K562 (cell line): ENCODE measurements at regions not wholly inside any gene's neighbourhood (a gene's known extent, or its start where the extent isn't known, plus 50 kb on each side); places are given as distances from the start of the nearest gene placed in this dataset.

Experiments
- ATAC-seq: fragments of 200-7000 bp; cut with Tn5 transposase; 3 replicates; pipeline ENCODE4 v1.9.1; 2020; ENCODE audit warnings: moderate library complexity
- BruUV-seq: library from RNA; stranded (reverse); fragments of 400-500 nt; replicated peaks from 2 replicates; lab custom pipeline; 2021; lab: Mats Ljungman, UMichigan
- CTCF ChIA-PET: fragments of 300-600 bp; formaldehyde crosslinking; extraction: SDS; loops from one replicate; lab custom pipeline; 2021; ENCODE audit warnings: low intra/inter-chr PET ratio; lab: Yijun Ruan, JAX
- POLR2A ChIA-PET: fragments of 300-600, 350-650 bp; sonication (Branson Sonifier 250); formaldehyde crosslinking; extraction: SDS; loops from one replicate; lab custom pipeline; 2021; ENCODE audit warnings: antibody characterized with exemption, inconsistent platforms; lab: Yijun Ruan, JAX
- DNase-seq, 4 experiments: peaks; one replicate each; pipeline versions ENCODE4 v3.0.0 to v3.0.0-alpha.2; 2011 to 2018; ENCODE audit warnings: low spot score in 3 of 4, mixed read lengths in 3 of 4; ENCODE audit errors: extremely low read depth in 1 of 4
- FAIRE-seq: peaks from 2 replicates; lab custom pipeline; 2011; peaks lifted over from hg19 to GRCh38; lab: Jason Lieb, UNC
- H2AFZ ChIP-seq: 2 replicates; pipeline ENCODE4 v1.6.0; 2011; ENCODE audit warnings: low read depth, low read length, control low read depth, inconsistent platforms
- H3K27ac ChIP-seq: fragments of 200-600 bp; 3 replicates; pipeline ENCODE4 v1.8.0; 2011; ENCODE audit warnings: low read depth, mild to moderate bottlenecking, control low read depth, inconsistent platforms, low read length, moderate library complexity, mixed read lengths; ENCODE audit errors: extremely low read depth
- H3K27me3 ChIP-seq, 2 experiments: fragments of 300-600 bp in 1 of 2; 2 replicates in 1 of 2; 3 replicates in 1 of 2; pipeline versions ENCODE4 v1.6.0 to v1.8.0; 2011; ENCODE audit warnings: inconsistent platforms in 2 of 2, low read length in 2 of 2, mild to moderate bottlenecking in 1 of 2, mixed read lengths in 1 of 2, moderate library complexity in 1 of 2; ENCODE audit not compliant: control insufficient read depth in 2 of 2, insufficient read depth in 2 of 2
- H3K36me3 ChIP-seq: fragments of 300-600 bp; 3 replicates; pipeline ENCODE4 v1.8.0; 2011; ENCODE audit warnings: mild to moderate bottlenecking, low read length, inconsistent platforms; ENCODE audit not compliant: control insufficient read depth, insufficient read depth
- H3K4me1 ChIP-seq, 2 experiments: fragments of 200-600 bp in 1 of 2; replicated peaks in 1 of 2; 2 replicates in 1 of 2; 3 replicates in 1 of 2; pipeline versions ENCODE4 v1.5.1 to v1.8.0; 2011; ENCODE audit warnings: inconsistent platforms in 2 of 2, low read length in 2 of 2, mild to moderate bottlenecking in 1 of 2, mixed read lengths in 1 of 2, moderate library complexity in 1 of 2; ENCODE audit not compliant: control insufficient read depth in 2 of 2, insufficient read depth in 2 of 2
- H3K4me2 ChIP-seq: 2 replicates; pipeline ENCODE4 v1.6.1; 2011; ENCODE audit warnings: low read length, control low read depth, inconsistent platforms, mixed read lengths; ENCODE audit not compliant: insufficient read depth
- H3K4me3 ChIP-seq: fragments of 200-600 bp; sonication (generic), shearing (Covaris generic); 2 replicates; pipeline ENCODE4 v1.5.1; 2016; ENCODE audit warnings: control low read depth, inconsistent platforms
- H3K79me2 ChIP-seq: fragments of 200-600 bp; 3 replicates; pipeline ENCODE4 v1.8.0; 2011; ENCODE audit warnings: low read length, inconsistent platforms; ENCODE audit not compliant: control insufficient read depth, insufficient read depth
- H3K9ac ChIP-seq, 2 experiments: 2 replicates each; pipeline versions ENCODE4 v1.6.0 to v1.6.1; 2011; ENCODE audit warnings: low read depth in 2 of 2, low read length in 2 of 2, control low read depth in 1 of 2, inconsistent platforms in 1 of 2, mild to moderate bottlenecking in 1 of 2, mixed read lengths in 1 of 2; ENCODE audit not compliant: insufficient read depth in 1 of 2
- H3K9me1 ChIP-seq: one replicate; pipeline ENCODE4 v1.6.0; 2011; ENCODE audit warnings: inconsistent platforms, mild to moderate bottlenecking, low read length, moderate library complexity; ENCODE audit not compliant: control insufficient read depth, insufficient read depth
- H3K9me3 ChIP-seq: replicated peaks from 2 replicates; pipeline ENCODE4 v1.5.1; 2011; ENCODE audit warnings: low read depth, low read length, inconsistent platforms; ENCODE audit not compliant: control insufficient read depth, insufficient read depth
- H4K20me1 ChIP-seq: replicated peaks from 2 replicates; pipeline ENCODE4 v1.6.1; 2011; ENCODE audit warnings: low read length, inconsistent platforms, mixed read lengths; ENCODE audit not compliant: control insufficient read depth, insufficient read depth
- BMI1 ChIP-seq: fragments of 150-350 bp; IDR thresholded peaks from 2 replicates; pipeline ENCODE4 v1.6.1; 2014; ENCODE audit warnings: low read length
- BRCA1 ChIP-seq, 2 experiments: fragments of 450-650 bp in 1 of 2; sonication (generic) in 1 of 2; formaldehyde crosslinking in 1 of 2; IDR thresholded peaks; 2 replicates each; pipeline versions ENCODE4 v1.5.0 to v1.6.1; 2017 to 2020; ENCODE audit warnings: mild to moderate bottlenecking in 1 of 2, missing genetic modification reagents in 1 of 2
- DPF2 ChIP-seq: fragments of 450-650 bp; IDR thresholded peaks from 2 replicates; pipeline ENCODE4 v1.6.1; 2016
- E2F8 ChIP-seq: fragments of 450-650 bp; IDR thresholded peaks from 2 replicates; pipeline ENCODE4 v1.7.1; 2018; ENCODE audit warnings: mild to moderate bottlenecking, low read depth; ENCODE audit not compliant: partially characterized antibody
- GTF2B ChIP-seq: IDR thresholded peaks from 2 replicates; pipeline ENCODE4 v1.6.1; 2011; ENCODE audit not compliant: insufficient read length; ENCODE audit errors: extremely low read depth
- KAT7 ChIP-seq: sonication (generic); formaldehyde crosslinking; IDR thresholded peaks from 2 replicates; pipeline ENCODE4 v1.8.0; 2022; ENCODE audit warnings: missing genetic modification reagents, mild to moderate bottlenecking, borderline replicate concordance
- KHSRP ChIP-seq: fragments of 450-650 bp; IDR thresholded peaks from 2 replicates; pipeline ENCODE4 v1.6.1; 2017
- LCOR ChIP-seq: sonication (generic); formaldehyde crosslinking; IDR thresholded peaks from 2 replicates; pipeline ENCODE4 v1.8.0; 2022; ENCODE audit warnings: mild to moderate bottlenecking, missing genetic modification reagents
- MBD2 ChIP-seq: sonication (generic); IDR thresholded peaks from 2 replicates; pipeline ENCODE4 v1.6.1; 2016; ENCODE audit warnings: low read depth, borderline replicate concordance
- MCM7 ChIP-seq, 2 experiments: fragments of 450-650 bp; IDR thresholded peaks; 2 replicates each; pipeline ENCODE4 v1.6.1; 2016 to 2018
- POLR2H ChIP-seq: IDR thresholded peaks from 2 replicates; pipeline ENCODE4 v1.6.1; 2016; ENCODE audit warnings: missing genetic modification characterization, low read depth, mild to moderate bottlenecking, control low read depth, missing compliant biosample characterization, moderate library complexity
- RBM15 ChIP-seq: fragments of 200-400 bp; formaldehyde crosslinking; IDR thresholded peaks from 2 replicates; pipeline ENCODE4 v1.6.1; 2018; ENCODE audit warnings: mild to moderate bottlenecking, low read length, moderate library complexity; ENCODE audit not compliant: insufficient read depth
- RBM17 ChIP-seq: fragments of 200-400 bp; formaldehyde crosslinking; IDR thresholded peaks from 2 replicates; pipeline ENCODE4 v1.6.1; 2017; ENCODE audit warnings: low read depth, mild to moderate bottlenecking, low read length, borderline replicate concordance
- SETDB1 ChIP-seq: IDR thresholded peaks from one replicate; pipeline ENCODE4 v1.6.1; 2012; ENCODE audit warnings: low read length, control low read depth, inconsistent platforms
- TBL1XR1 ChIP-seq, 2 experiments: IDR thresholded peaks; 2 replicates each; pipeline ENCODE4 v1.6.1; 2012; ENCODE audit warnings: improper control_type of control experiment in 2 of 2, low read length in 2 of 2, mild to moderate bottlenecking in 1 of 2
- UBTF ChIP-seq, 2 experiments: IDR thresholded peaks; 2 replicates each; pipeline ENCODE4 v1.6.1; 2012; ENCODE audit warnings: improper control_type of control experiment in 2 of 2, low read depth in 2 of 2, low read length in 2 of 2, borderline replicate concordance in 1 of 2
- WGBS: fragments of 100-300 bp; shearing (Covaris generic); methylation state at CpG from one replicate; pipeline ENCODE4 v1.1.6; 2016; ENCODE audit warnings: low coverage, mixed read lengths; ENCODE audit not compliant: insufficient coverage; ENCODE audit errors: missing lambda C conversion rate; 5-methylcytosine and 5-hydroxymethylcytosine counted together
- in situ Hi-C: fragments of 300-500 bp; cut with MboI; formaldehyde crosslinking; loops from 4 replicates; pipeline ENCODE4 v1.15.0; 2018; ENCODE audit warnings: inconsistent platforms, mixed read lengths
- intact Hi-C: fragments of 100-400 bp; cut with micrococcal nuclease; formaldehyde crosslinking; loops from 2 replicates; pipeline ENCODE4 v1.14.2; 2022
- TF ChIP-seq, protein P1 (sequence below): sonication (generic); formaldehyde crosslinking; IDR thresholded peaks from 2 replicates; pipeline ENCODE4 v1.8.1; 2023; ENCODE audit warnings: mild to moderate bottlenecking, missing genetic modification reagents

- H3K4me2 ChIP-seq = no peak overlapping the region
- ChIA-PET POLR2A (no interaction called here), CTCF (no interaction called here)
- no peaks in the 10 kb centered on the region for H3K36me3 ChIP-seq
- no peak for DNase-seq
- no peak for FAIRE-seq
- H3K27ac ChIP-seq = no peak overlapping the region
- H3K9me1 ChIP-seq = no peaks in the 10 kb centered on the region
- WGBS = 0% methylated on average over 1 of the region's 1 CpG
- H2AFZ ChIP-seq = no peak overlapping the region
- intact Hi-C loops (no loop called here), in situ Hi-C loops (no loop called here)
- H3K27me3 ChIP-seq = no peaks in the 10 kb centered on the region
- no peaks in the 10 kb centered on the region for H3K9me3 ChIP-seq
- H3K79me2 ChIP-seq = no peaks in the 10 kb centered on the region
- no peak for ATAC-seq
- H3K4me3 ChIP-seq = no peak overlapping the region
- no peak overlapping the region for H3K9ac ChIP-seq
- no TSS peak for BruUV-seq
- H4K20me1 ChIP-seq = no peaks in the 10 kb centered on the region
- no peaks in the 10 kb centered on the region for H3K4me1 ChIP-seq
- TF ChIP-seq KHSRP = no peak
- TF ChIP-seq DPF2 = no peak
- no peak for TF ChIP-seq E2F8
- no peak for TF ChIP-seq SETDB1
- no peak for TF ChIP-seq MCM7 (IDR thresholded peaks at IDR 0.05)
- TF ChIP-seq, protein P1, sequence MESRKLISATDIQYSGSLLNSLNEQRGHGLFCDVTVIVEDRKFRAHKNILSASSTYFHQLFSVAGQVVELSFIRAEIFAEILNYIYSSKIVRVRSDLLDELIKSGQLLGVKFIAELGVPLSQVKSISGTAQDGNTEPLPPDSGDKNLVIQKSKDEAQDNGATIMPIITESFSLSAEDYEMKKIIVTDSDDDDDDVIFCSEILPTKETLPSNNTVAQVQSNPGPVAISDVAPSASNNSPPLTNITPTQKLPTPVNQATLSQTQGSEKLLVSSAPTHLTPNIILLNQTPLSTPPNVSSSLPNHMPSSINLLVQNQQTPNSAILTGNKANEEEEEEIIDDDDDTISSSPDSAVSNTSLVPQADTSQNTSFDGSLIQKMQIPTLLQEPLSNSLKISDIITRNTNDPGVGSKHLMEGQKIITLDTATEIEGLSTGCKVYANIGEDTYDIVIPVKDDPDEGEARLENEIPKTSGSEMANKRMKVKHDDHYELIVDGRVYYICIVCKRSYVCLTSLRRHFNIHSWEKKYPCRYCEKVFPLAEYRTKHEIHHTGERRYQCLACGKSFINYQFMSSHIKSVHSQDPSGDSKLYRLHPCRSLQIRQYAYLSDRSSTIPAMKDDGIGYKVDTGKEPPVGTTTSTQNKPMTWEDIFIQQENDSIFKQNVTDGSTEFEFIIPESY (CRISPR knock-in tag) = no peak
- TF ChIP-seq POLR2H (tag) = no peak
- TF ChIP-seq UBTF (IDR thresholded peaks at IDR 0.05; ENCODE audit: borderline replicate concordance in 1 of 2, low read depth in 2 of 2, low read length in 2 of 2) = no peak
- no peak for TF ChIP-seq MBD2
- no peak for TF ChIP-seq LCOR
- TF ChIP-seq KAT7 (CRISPR knock-in tag) = no peak
- TF ChIP-seq TBL1XR1 (IDR thresholded peaks at IDR 0.05; ENCODE audit: low read length in 2 of 2) = no peak
- TF ChIP-seq BRCA1 (IDR thresholded peaks at IDR 0.05) = no peak
- no peak for TF ChIP-seq BRCA1 (CRISPR knock-in tag; IDR thresholded peaks at IDR 0.05)
- TF ChIP-seq RBM17 = no peak
- no peak for TF ChIP-seq GTF2B
- TF ChIP-seq RBM15 = no peak
- no peak for TF ChIP-seq BMI1
Measured at GRCh38 chr1:56028244-56028643, 551.1 kb downstream of the PLPP3 start.
